SH-SY5Y (cell line): ENCODE measurements at regions not wholly inside any gene's neighbourhood (a gene's known extent, or its start where the extent isn't known, plus 50 kb on each side); places are given as distances from the start of the nearest gene placed in this dataset.

ENCODE experiments used
- GATA2 ChIP-seq: IDR thresholded peaks from 2 replicates; pipeline ENCODE4 v1.6.1; 2011; ENCODE audit warnings: mild to moderate bottlenecking, low read depth, low read length
- GATA3 ChIP-seq: IDR thresholded peaks from 2 replicates; pipeline ENCODE4 v1.6.1; 2011; ENCODE audit warnings: low read depth, mild to moderate bottlenecking, low read length, moderate library complexity

GRCh38 chr9:31335529-31336234, 1048.8 kb upstream of the ACO1 start:
- no peak for TF ChIP-seq GATA3
- peak; percentile 38; the same call in 1 of the 2 replicates for TF ChIP-seq GATA2
